Tibial nerve (tissue), 4 donors: ENCODE measurements at regions not wholly inside any gene's neighbourhood (a gene's known extent, or its start where the extent isn't known, plus 50 kb on each side); places are given as distances from the start of the nearest gene placed in this dataset.

Experiments used
- DNase-seq, 2 donors: peaks; one replicate each; pipeline ENCODE4 v3.0.0-alpha.2; 2019; ENCODE audit warnings: low spot score in 2 of 2
- H3K27ac ChIP-seq, 4 donors: fragments of 200-600 bp; sonication (generic) in 3 of 4; one replicate each; pipeline ENCODE4 v1.5.1; 2017 to 2019; ENCODE audit warnings: mild to moderate bottlenecking in 1 of 4
- H3K27me3 ChIP-seq, 2 donors: fragments of 200-600 bp; sonication (generic) in 1 of 2; one replicate each; pipeline versions ENCODE4 v1.5.1 to v1.6.0; 2017 to 2019
- H3K36me3 ChIP-seq, 3 donors: fragments of 200-600 bp; sonication (generic); one replicate each; pipeline ENCODE4 v1.5.1; 2018 to 2019
- H3K4me1 ChIP-seq, 4 donors: fragments of 200-600 bp; sonication (generic) in 3 of 4; one replicate each; pipeline ENCODE4 v1.5.1; 2017 to 2019
- H3K4me3 ChIP-seq, 4 donors: fragments of 200-600 bp; sonication (generic) in 3 of 4; one replicate each; pipeline ENCODE4 v1.5.1; 2017 to 2019; ENCODE audit warnings: mild to moderate bottlenecking in 1 of 4, moderate library complexity in 1 of 4
- H3K9me3 ChIP-seq, 4 donors: fragments of 200-600 bp; sonication (generic) in 3 of 4; one replicate each; pipeline ENCODE4 v1.5.1; 2017 to 2019
- CTCF ChIP-seq, 5 experiments: fragments of 200-600 bp in 3 of 5; fragments of 450-650 bp in 2 of 5; sonication (generic) in 3 of 5; IDR thresholded peaks; one replicate each; pipeline ENCODE4 v1.5.1; 2016 to 2019; ENCODE audit warnings: antibody characterized with exemption in 5 of 5, mild to moderate bottlenecking in 3 of 5, moderate library complexity in 2 of 5
- EP300 ChIP-seq, 2 donors: sonication (generic); formaldehyde crosslinking; IDR thresholded peaks; one replicate each; pipeline ENCODE4 v1.6.1; 2017; ENCODE audit warnings: antibody characterized with exemption in 2 of 2, mild to moderate bottlenecking in 1 of 2
- POLR2A ChIP-seq, 2 donors: fragments of 450-650 bp; IDR thresholded peaks; one replicate each; pipeline ENCODE4 v1.6.1; 2017; ENCODE audit warnings: antibody characterized with exemption in 2 of 2, mild to moderate bottlenecking in 2 of 2, moderate library complexity in 2 of 2
- WGBS, 2 donors: methylation state at CpG; one replicate each; pipeline ENCODE4 v1.1.5; 2018; 5-methylcytosine and 5-hydroxymethylcytosine counted together

- 83 to 84% methylated on average over 2 of the region's 2 CpGs for WGBS, 2 donors
- Histone ChIP-seq H3K9me3 (peaks cover 0 to 28% (median 0%) of the 10 kb centered on the region in 4 donors), H3K4me3 (no peak overlapping the region), H3K27me3 (no peaks in the 10 kb centered on the region), H3K4me1 (no peaks in the 10 kb centered on the region), H3K27ac (no peak overlapping the region), H3K36me3 (no peaks in the 10 kb centered on the region)
- no peak for DNase-seq
- TF ChIP-seq POLR2A (IDR thresholded peaks at IDR 0.05) (no peak), CTCF (IDR thresholded peaks at IDR 0.05) (no peak), EP300 (IDR thresholded peaks at IDR 0.05) (no peak)
These were observed 484.8 kb upstream of the CCDC196 start for GRCh38 chr14:66001356-66001755.

GRCh38 chr14:66003082-66003730 is 483.0 kb upstream of the CCDC196 start:
- Histone ChIP-seq H3K36me3 (no peaks in the 10 kb centered on the region), H3K27ac (no peak overlapping the region), H3K4me3 (no peak overlapping the region), H3K4me1 (no peaks in the 10 kb centered on the region), H3K9me3 (peaks cover 0 to 28% (median 0%) of the 10 kb centered on the region in 4 donors), H3K27me3 (no peaks in the 10 kb centered on the region)
- TF ChIP-seq POLR2A (IDR thresholded peaks at IDR 0.05) (no peak), EP300 (IDR thresholded peaks at IDR 0.05) (no peak), CTCF (IDR thresholded peaks at IDR 0.05) (no peak)
- 58 to 67% methylated on average over 10 of the region's 10 CpGs for WGBS, 2 donors
- no peak for DNase-seq

GRCh38 chr14:66005900-66006434 is 480.2 kb upstream of the CCDC196 start:
- H3K27me3 ChIP-seq: no peaks in the 10 kb centered on the region
- H3K9me3 ChIP-seq: peaks cover 0 to 4% (median 0%) of the 10 kb centered on the region in 4 donors
- DNase-seq: no peak
- no peak overlapping the region for H3K27ac ChIP-seq
- no peaks in the 10 kb centered on the region for H3K4me1 ChIP-seq
- WGBS, 2 donors: 36 to 41% methylated on average over 2 of the region's 2 CpGs
- no peak for TF ChIP-seq EP300 (IDR thresholded peaks at IDR 0.05)
- TF ChIP-seq CTCF (IDR thresholded peaks at IDR 0.05): no peak
- TF ChIP-seq POLR2A (IDR thresholded peaks at IDR 0.05): no peak
- H3K4me3 ChIP-seq: no peak overlapping the region
- H3K36me3 ChIP-seq: no peaks in the 10 kb centered on the region

- H3K27ac ChIP-seq: no peak overlapping the region
- H3K4me1 ChIP-seq: no peaks in the 10 kb centered on the region
- H3K9me3 ChIP-seq: peaks cover 0 to 2% (median 0%) of the 10 kb centered on the region in 4 donors
- TF ChIP-seq POLR2A (IDR thresholded peaks at IDR 0.05): no peak
- TF ChIP-seq CTCF (IDR thresholded peaks at IDR 0.05): no peak
- no peak for TF ChIP-seq EP300 (IDR thresholded peaks at IDR 0.05)
- DNase-seq: no peak
- H3K27me3 ChIP-seq: no peaks in the 10 kb centered on the region
- no peaks in the 10 kb centered on the region for H3K36me3 ChIP-seq
- no peak overlapping the region for H3K4me3 ChIP-seq
- 35 to 37% methylated on average over 2 of the region's 2 CpGs for WGBS, 2 donors
These were observed 477.5 kb upstream of the CCDC196 start for GRCh38 chr14:66008631-66009030.

GRCh38 chr14:66009089-66009488 is 477.1 kb upstream of the CCDC196 start:
- TF ChIP-seq CTCF (IDR thresholded peaks at IDR 0.05): no peak
- no peak for TF ChIP-seq POLR2A (IDR thresholded peaks at IDR 0.05)
- Histone ChIP-seq H3K27ac (no peak overlapping the region), H3K9me3 (peaks cover 0 to 4% (median 0%) of the 10 kb centered on the region in 4 donors), H3K27me3 (no peaks in the 10 kb centered on the region), H3K4me3 (no peak overlapping the region), H3K4me1 (no peaks in the 10 kb centered on the region), H3K36me3 (no peaks in the 10 kb centered on the region)
- no peak for DNase-seq
- 37 to 39% methylated on average over 2 of the region's 2 CpGs for WGBS, 2 donors
